ENCODE measurements at regions not wholly inside any gene's neighbourhood (a gene's known extent, or its start where the extent isn't known, plus 50 kb on each side); places are given as distances from the start of the nearest gene placed in this dataset.

GRCh38 chr5:18305288-18305924 is 671.1 kb downstream of the TAF11L14 start:
- TF ChIP-seq JUND (IDR thresholded peaks at IDR 0.05; ENCODE audit: low read depth): no peak
- peak; percentile 60 to 66 for DNase-seq (ENCODE audit: low read depth in 1 of 2, low spot score in 1 of 2)
- in situ Hi-C loops (cut with HindIII; ENCODE audit: low pct_unique_long_range_greater_than_20kb, low sequenced_read_pairs): no loop called here

DNA sequence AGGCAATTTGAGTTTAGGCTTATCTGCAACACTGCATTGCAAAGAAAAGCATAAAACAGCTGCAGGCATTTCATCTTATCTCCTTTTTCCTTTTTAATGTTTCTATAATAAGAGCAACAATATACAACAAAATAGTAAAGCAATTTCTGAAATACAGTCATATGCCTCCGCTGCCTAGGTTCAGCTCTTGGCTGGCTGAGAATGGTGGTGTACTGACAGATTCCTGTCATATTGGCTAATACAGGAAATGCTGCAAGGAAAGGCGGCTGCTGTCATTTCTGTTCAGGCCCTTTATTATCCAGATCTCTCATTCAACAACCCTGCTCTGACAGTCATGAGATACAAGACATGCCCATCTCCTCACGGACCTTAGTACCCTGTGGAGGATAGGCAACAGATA is 677.0 kb downstream of the TAF11L14 start:
- in situ Hi-C loops (cut with HindIII; ENCODE audit: low pct_unique_long_range_greater_than_20kb, low sequenced_read_pairs): no loop called here
- no peak for DNase-seq (ENCODE audit: low read depth in 1 of 2, low spot score in 1 of 2)

DNA sequence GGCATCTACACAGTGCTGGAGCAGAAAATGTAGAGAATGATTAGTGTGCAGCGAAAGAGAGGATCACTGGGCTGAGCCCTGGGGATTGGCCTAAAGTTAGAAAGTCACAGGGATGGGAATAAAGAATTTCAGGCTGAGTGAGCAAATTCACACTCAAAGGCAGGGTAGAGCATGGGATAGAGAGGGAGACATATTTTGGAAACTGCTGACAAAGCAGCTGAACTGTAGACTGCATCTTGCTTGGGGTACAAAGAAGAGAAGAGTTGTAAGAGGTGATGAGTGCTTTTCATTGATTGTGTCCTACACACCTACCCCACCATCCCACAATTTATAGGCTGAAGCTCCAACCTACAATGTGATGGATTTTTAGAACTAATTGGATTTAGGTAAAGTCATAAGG is 677.8 kb downstream of the TAF11L14 start:
- in situ Hi-C loops (cut with HindIII; ENCODE audit: low pct_unique_long_range_greater_than_20kb, low sequenced_read_pairs): no loop called here

More for the DNA sequence above, 677.0 kb downstream of the TAF11L14 start:
- TF ChIP-seq JUND (IDR thresholded peaks at IDR 0.05; ENCODE audit: low read depth): no peak

GRCh38 chr5:18314192-18314778 is 680.0 kb downstream of the TAF11L14 start:
- in situ Hi-C loops (cut with HindIII; ENCODE audit: low pct_unique_long_range_greater_than_20kb, low sequenced_read_pairs): no loop called here
- TF ChIP-seq JUND (IDR thresholded peaks at IDR 0.05; ENCODE audit: low read depth): no peak
- peak; percentile 21 to 37 for DNase-seq (ENCODE audit: low read depth in 1 of 2, low spot score in 1 of 2)

More for the DNA sequence above, 677.8 kb downstream of the TAF11L14 start:
- no peak for TF ChIP-seq JUND (IDR thresholded peaks at IDR 0.05; ENCODE audit: low read depth)
- no peak for DNase-seq (ENCODE audit: low read depth in 1 of 2, low spot score in 1 of 2)

DNA sequence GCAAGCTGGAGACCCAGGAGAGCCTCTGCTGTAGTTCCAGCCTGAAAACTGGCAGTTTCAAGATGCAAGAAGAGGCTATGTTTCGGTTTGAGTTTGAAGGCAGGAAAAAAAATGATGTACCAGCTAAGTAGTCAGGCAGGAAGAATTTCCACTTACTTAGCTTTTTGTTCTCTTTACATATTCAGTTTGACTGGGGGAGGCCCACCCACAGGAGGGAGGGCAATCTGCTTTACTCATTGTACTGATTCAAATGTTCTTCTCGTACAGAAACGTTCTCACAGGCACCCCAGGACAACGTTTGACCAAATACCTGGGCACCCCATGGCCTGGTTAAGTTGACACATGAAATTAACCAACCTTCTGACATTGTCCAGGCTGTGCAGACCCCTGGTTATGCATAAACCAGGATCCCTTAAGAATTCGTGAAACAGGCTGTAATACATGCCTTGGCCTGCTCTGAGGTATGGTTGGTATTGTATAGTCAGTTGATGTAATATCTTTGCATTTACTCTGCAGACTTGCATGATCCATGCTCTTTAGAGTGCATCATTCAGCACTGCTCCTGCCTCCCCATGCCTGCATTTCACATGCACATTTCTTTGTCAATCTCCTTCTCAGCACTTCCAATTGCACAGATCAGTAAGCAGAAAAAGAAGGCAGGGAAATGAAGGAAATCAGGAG is 687.1 kb downstream of the TAF11L14 start:
- DNase-seq (ENCODE audit: low read depth in 1 of 2, low spot score in 1 of 2): no peak
- in situ Hi-C loops (cut with HindIII; ENCODE audit: low pct_unique_long_range_greater_than_20kb, low sequenced_read_pairs): no loop called here
- TF ChIP-seq JUND (IDR thresholded peaks at IDR 0.05; ENCODE audit: low read depth): no peak

DNA sequence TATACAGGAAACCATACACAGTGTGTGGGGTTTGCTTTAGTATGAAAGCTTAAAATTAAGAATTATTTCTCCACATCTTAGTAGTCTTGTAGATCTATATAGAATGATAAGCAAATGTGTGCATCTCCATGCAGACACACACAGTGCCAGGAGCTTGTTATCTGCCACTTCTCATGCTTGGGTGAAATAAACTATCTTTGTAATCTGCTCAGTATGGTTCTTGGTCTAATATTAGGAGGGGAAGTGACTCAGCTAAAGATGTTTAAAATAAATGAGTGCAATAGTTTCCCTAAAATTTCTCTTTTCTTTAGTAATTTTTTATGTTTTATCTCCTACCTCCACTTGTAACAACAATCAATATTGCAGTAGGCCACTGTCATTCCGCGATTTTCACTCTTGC is 689.6 kb downstream of the TAF11L14 start:
- DNase-seq (ENCODE audit: low read depth in 1 of 2, low spot score in 1 of 2): no peak
- in situ Hi-C loops (cut with HindIII; ENCODE audit: low pct_unique_long_range_greater_than_20kb, low sequenced_read_pairs): no loop called here
- TF ChIP-seq JUND (IDR thresholded peaks at IDR 0.05; ENCODE audit: low read depth): no peak

GRCh38 chr5:18325431-18325830 is 691.2 kb downstream of the TAF11L14 start:
- in situ Hi-C loops (cut with HindIII; ENCODE audit: low pct_unique_long_range_greater_than_20kb, low sequenced_read_pairs): no loop called here
- no peak for DNase-seq (ENCODE audit: low read depth in 1 of 2, low spot score in 1 of 2)
- TF ChIP-seq JUND (IDR thresholded peaks at IDR 0.05; ENCODE audit: low read depth): no peak

- in situ Hi-C loops (cut with HindIII; ENCODE audit: low pct_unique_long_range_greater_than_20kb, low sequenced_read_pairs): no loop called here
- no peak for DNase-seq (ENCODE audit: low read depth in 1 of 2, low spot score in 1 of 2)
- TF ChIP-seq JUND (IDR thresholded peaks at IDR 0.05; ENCODE audit: low read depth): no peak
These were observed 695.1 kb downstream of the TAF11L14 start for GRCh38 chr5:18329328-18329727.

- in situ Hi-C loops (cut with HindIII; ENCODE audit: low pct_unique_long_range_greater_than_20kb, low sequenced_read_pairs): no loop called here
- TF ChIP-seq JUND (IDR thresholded peaks at IDR 0.05; ENCODE audit: low read depth): no peak
- DNase-seq (ENCODE audit: low read depth in 1 of 2, low spot score in 1 of 2): no peak
These were observed 699.6 kb downstream of the TAF11L14 start for GRCh38 chr5:18333841-18334240.

GRCh38 chr5:18334949-18335348 is 700.7 kb downstream of the TAF11L14 start:
- in situ Hi-C loops (cut with HindIII; ENCODE audit: low pct_unique_long_range_greater_than_20kb, low sequenced_read_pairs): no loop called here
- no peak for TF ChIP-seq JUND (IDR thresholded peaks at IDR 0.05; ENCODE audit: low read depth)
- DNase-seq (ENCODE audit: low read depth in 1 of 2, low spot score in 1 of 2): no peak

DNA sequence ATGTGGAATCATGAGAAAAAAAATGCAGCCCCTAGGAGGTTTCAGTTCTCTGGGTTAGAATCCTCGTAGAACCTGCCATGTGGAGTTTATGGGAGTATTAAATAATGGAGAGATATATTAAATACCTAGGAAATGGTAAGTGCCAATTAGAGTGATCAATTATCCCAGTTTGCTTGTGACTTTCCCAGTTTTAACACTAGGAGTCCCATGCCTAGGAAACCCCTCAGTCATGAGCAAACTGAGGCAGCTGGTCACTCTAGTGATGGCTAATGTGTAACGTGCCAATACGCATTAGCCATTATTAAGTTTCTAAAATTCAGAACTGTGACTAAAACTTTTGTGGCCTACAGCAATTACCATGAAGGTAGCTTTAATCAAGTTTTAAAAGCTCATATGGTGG is 720.6 kb downstream of the TAF11L14 start:
- in situ Hi-C loops (cut with HindIII; ENCODE audit: low pct_unique_long_range_greater_than_20kb, low sequenced_read_pairs): no loop called here
- TF ChIP-seq JUND (IDR thresholded peaks at IDR 0.05; ENCODE audit: low read depth): no peak
- DNase-seq (ENCODE audit: low read depth in 1 of 2, low spot score in 1 of 2): no peak

- DNase-seq (ENCODE audit: low read depth in 1 of 2, low spot score in 1 of 2): no peak
- in situ Hi-C loops (cut with HindIII; ENCODE audit: low pct_unique_long_range_greater_than_20kb, low sequenced_read_pairs): no loop called here
- TF ChIP-seq JUND (IDR thresholded peaks at IDR 0.05; ENCODE audit: low read depth): no peak
These were observed 723.2 kb downstream of the TAF11L14 start for GRCh38 chr5:18357486-18357885.

- in situ Hi-C loops (cut with HindIII; ENCODE audit: low pct_unique_long_range_greater_than_20kb, low sequenced_read_pairs): no loop called here
These were observed 732.0 kb downstream of the TAF11L14 start for GRCh38 chr5:18366234-18366633.

More at GRCh38 chr5:18366234-18366633, 732.0 kb downstream of the TAF11L14 start:
- DNase-seq (ENCODE audit: low read depth in 1 of 2, low spot score in 1 of 2): no peak
- no peak for TF ChIP-seq JUND (IDR thresholded peaks at IDR 0.05; ENCODE audit: low read depth)

Measured in T47D (cell line).